ENCODE measurements at regions not wholly inside any gene's neighbourhood (a gene's known extent, or its start where the extent isn't known, plus 50 kb on each side); places are given as distances from the start of the nearest gene placed in this dataset.

- Mint-ChIP-seq H3K4me3 (no peak overlapping the region), H3K9me3 (no peaks in the 10 kb centered on the region), H3K4me1 (ENCODE audit: low read depth) (no peaks in the 10 kb centered on the region), H3K27me3 (ENCODE audit: low read depth) (peaks cover 53% of the 10 kb centered on the region), H3K36me3 (ENCODE audit: insufficient read depth) (no peaks in the 10 kb centered on the region)
- no peak for ATAC-seq
- DNase-seq = no peak
These were observed 235.4 kb downstream of the PTPRU start for GRCh38 chr1:29471487-29472313.

GRCh38 chr1:29470788-29471119, 234.4 kb downstream of the PTPRU start:
- Mint-ChIP-seq H3K27me3 (ENCODE audit: low read depth) (peaks cover 43% of the 10 kb centered on the region), H3K4me3 (no peak overlapping the region)
- DNase-seq = no peak

DNA sequence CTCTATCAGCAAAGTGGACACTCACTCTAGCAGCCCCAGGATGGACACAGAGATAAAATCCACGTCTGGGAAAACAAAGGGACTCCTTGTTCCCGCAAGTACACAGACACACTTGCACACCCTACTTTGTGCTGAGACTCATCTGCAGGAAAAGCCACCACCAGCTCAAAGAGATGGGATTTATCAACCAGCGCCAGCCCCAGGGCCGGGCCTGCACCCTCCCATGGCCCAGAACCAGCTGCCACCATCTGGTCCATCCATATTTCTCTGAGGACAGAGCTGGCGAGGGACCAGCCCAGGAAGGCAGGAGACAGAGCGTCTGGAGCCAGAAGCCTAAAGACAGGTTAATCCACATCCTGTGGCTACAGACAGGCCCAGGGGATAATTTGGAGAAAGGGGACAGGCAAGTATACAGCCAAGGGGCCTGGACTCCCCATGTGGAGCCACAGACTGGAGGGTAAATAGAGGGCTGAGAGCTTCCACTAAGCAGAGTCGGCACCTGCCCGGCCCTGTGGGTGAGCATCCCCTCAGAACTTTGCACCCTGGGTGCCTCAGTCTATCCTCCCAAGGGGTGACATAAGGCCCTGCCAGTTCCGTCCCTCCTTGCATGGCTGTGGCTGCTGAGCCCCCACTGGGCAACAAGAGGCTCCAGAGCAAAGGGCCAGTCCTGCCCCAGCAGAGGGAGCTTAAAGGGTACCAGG, 233.9 kb downstream of the PTPRU start:
- H3K36me3 Mint-ChIP-seq (ENCODE audit: insufficient read depth) = no peaks in the 10 kb centered on the region
- no peak for DNase-seq
- ATAC-seq = no peak
- no peaks in the 10 kb centered on the region for H3K4me1 Mint-ChIP-seq (ENCODE audit: low read depth)
- no peak overlapping the region for H3K4me3 Mint-ChIP-seq
- peaks cover 5% of the 10 kb centered on the region for H3K9me3 Mint-ChIP-seq
- H3K27me3 Mint-ChIP-seq (ENCODE audit: low read depth) = peaks cover 42% of the 10 kb centered on the region

More at GRCh38 chr1:29470788-29471119, 234.4 kb downstream of the PTPRU start:
- no peaks in the 10 kb centered on the region for H3K36me3 Mint-ChIP-seq (ENCODE audit: insufficient read depth)
- no peaks in the 10 kb centered on the region for H3K4me1 Mint-ChIP-seq (ENCODE audit: low read depth)
- no peak for ATAC-seq
- H3K9me3 Mint-ChIP-seq = no peaks in the 10 kb centered on the region

DNA sequence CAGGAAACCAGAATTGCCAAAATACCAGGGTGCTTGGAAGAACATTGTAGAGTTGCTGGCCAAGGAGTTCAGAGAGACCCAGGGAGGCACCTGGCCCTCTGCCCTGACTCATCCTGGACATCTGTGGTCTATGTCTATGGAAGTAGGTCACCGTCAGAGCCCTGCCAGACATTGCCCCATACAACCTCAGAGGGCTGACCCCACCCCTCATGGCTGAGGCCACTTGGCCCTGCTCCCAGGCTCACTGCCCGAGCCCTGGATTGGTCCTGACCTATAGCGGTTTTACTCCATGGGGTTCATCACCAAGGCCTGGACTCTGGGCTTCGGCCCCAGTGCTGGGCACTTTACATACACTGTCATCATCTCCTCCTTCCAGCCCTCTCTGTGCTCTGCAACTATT, 233.1 kb downstream of the PTPRU start:
- DNase-seq (no peak), ATAC-seq (no peak)
- no peaks in the 10 kb centered on the region for H3K4me1 Mint-ChIP-seq (ENCODE audit: low read depth)
- peaks cover 9% of the 10 kb centered on the region for H3K9me3 Mint-ChIP-seq
- no peaks in the 10 kb centered on the region for H3K36me3 Mint-ChIP-seq (ENCODE audit: insufficient read depth)
- no peak overlapping the region for H3K4me3 Mint-ChIP-seq
- peaks cover 37% of the 10 kb centered on the region for H3K27me3 Mint-ChIP-seq (ENCODE audit: low read depth)

- Mint-ChIP-seq H3K4me1 (ENCODE audit: low read depth) (no peaks in the 10 kb centered on the region), H3K27me3 (ENCODE audit: low read depth) (peaks cover 30% of the 10 kb centered on the region), H3K36me3 (ENCODE audit: insufficient read depth) (no peaks in the 10 kb centered on the region), H3K9me3 (peaks cover 15% of the 10 kb centered on the region), H3K4me3 (no peak overlapping the region)
- DNase-seq (no peak), ATAC-seq (no peak)
These were observed 231.9 kb downstream of the PTPRU start for GRCh38 chr1:29467989-29468900.

DNA sequence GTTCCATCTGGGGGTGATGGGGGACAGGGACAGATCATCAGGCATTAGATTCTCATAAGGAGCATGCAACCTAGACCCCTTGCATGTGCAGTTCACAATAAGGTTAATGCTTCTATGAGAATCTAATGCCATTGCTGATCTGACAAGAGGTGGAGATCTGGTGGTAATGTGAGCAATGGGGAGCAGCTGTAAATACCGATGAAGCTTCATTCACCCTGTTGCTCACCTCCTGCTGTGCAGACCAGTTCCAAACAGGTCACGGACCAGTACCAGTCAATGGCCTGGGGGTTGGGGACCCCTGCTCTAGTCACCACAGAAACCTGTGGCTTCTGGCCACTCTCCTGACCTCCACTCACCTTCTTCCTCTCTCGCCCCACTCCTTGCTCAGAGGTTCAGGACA, 229.9 kb downstream of the PTPRU start:
- ATAC-seq (no peak), DNase-seq (no peak)
- H3K9me3 Mint-ChIP-seq = peaks cover 15% of the 10 kb centered on the region
- H3K36me3 Mint-ChIP-seq (ENCODE audit: insufficient read depth) = no peaks in the 10 kb centered on the region
- H3K4me1 Mint-ChIP-seq (ENCODE audit: low read depth) = no peaks in the 10 kb centered on the region
- H3K4me3 Mint-ChIP-seq = no peak overlapping the region
- H3K27me3 Mint-ChIP-seq (ENCODE audit: low read depth) = peaks cover 24% of the 10 kb centered on the region

GRCh38 chr1:29465755-29466154, 229.4 kb downstream of the PTPRU start:
- Mint-ChIP-seq H3K36me3 (ENCODE audit: insufficient read depth) (no peaks in the 10 kb centered on the region), H3K9me3 (peaks cover 15% of the 10 kb centered on the region), H3K27me3 (ENCODE audit: low read depth) (peaks cover 19% of the 10 kb centered on the region), H3K4me3 (no peak overlapping the region), H3K4me1 (ENCODE audit: low read depth) (no peaks in the 10 kb centered on the region)
- no peak for DNase-seq
- no peak for ATAC-seq

DNA sequence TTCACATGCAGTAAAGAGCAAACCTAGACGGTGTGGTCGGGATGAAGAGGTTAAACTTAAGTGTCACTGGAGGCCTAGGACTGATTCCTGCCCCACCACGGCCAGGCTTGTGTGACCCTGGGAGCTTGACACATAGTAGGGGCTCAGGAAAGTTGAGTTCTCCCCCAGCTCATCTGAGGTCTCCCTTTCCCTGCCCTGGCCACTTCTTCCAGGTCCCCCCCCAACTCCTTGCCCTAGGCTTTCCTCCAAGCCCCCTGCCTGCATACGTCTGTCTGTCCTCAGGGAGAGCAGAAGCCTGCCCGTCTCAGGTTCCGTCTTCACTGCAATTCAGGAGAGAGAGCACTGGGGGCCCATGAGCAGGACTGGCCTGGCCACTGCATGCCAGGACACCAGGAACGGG, 225.8 kb downstream of the PTPRU start:
- Mint-ChIP-seq H3K9me3 (peaks cover 15% of the 10 kb centered on the region), H3K4me3 (no peak overlapping the region), H3K27me3 (ENCODE audit: low read depth) (no peaks in the 10 kb centered on the region), H3K4me1 (ENCODE audit: low read depth) (no peaks in the 10 kb centered on the region), H3K36me3 (ENCODE audit: insufficient read depth) (no peaks in the 10 kb centered on the region)
- DNase-seq (no peak), ATAC-seq (no peak)

- Mint-ChIP-seq H3K27me3 (ENCODE audit: low read depth) (no peaks in the 10 kb centered on the region), H3K9me3 (peaks cover 15% of the 10 kb centered on the region), H3K4me3 (no peak overlapping the region), H3K4me1 (ENCODE audit: low read depth) (no peaks in the 10 kb centered on the region), H3K36me3 (ENCODE audit: insufficient read depth) (no peaks in the 10 kb centered on the region)
- DNase-seq = no peak
- no peak for ATAC-seq
These were observed 224.9 kb downstream of the PTPRU start for GRCh38 chr1:29461115-29461739.

- DNase-seq (no peak), ATAC-seq (no peak)
- H3K36me3 Mint-ChIP-seq (ENCODE audit: insufficient read depth) = no peaks in the 10 kb centered on the region
- no peak overlapping the region for H3K4me3 Mint-ChIP-seq
- H3K9me3 Mint-ChIP-seq = peaks cover 15% of the 10 kb centered on the region
- H3K4me1 Mint-ChIP-seq (ENCODE audit: low read depth) = no peaks in the 10 kb centered on the region
- H3K27me3 Mint-ChIP-seq (ENCODE audit: low read depth) = peaks cover 1% of the 10 kb centered on the region
These were observed 224.4 kb downstream of the PTPRU start for GRCh38 chr1:29460694-29461093.

DNA sequence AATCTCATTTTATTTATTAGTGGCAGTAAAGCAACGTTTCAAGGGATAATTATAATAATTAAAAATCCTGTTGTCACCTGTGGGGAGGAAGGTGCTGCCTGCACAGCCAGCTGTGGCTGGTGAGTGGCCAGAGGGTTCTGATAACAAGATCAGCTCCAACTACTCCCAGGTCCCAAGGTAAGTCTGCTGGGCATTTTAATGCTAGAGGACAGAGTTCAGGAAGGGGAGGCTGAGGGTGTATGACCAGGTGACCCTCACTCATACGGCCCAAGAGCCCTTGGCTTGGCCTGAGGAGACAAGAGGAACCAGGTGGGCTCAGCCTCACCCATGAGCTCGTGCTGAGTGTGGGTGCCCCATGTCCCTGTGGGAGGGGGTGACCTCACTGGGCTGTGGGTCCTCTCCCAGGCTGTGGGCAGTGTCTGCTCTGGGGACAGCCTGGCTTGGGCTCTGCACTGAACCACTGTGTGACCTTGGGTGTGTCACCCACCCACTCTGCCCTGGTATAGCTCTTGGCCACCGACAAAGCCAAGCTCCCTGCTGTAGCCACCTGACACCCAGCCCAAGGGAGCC, 223.8 kb downstream of the PTPRU start:
- ATAC-seq (no peak), DNase-seq (no peak)
- H3K36me3 Mint-ChIP-seq (ENCODE audit: insufficient read depth) = no peaks in the 10 kb centered on the region
- H3K4me3 Mint-ChIP-seq = no peak overlapping the region
- H3K4me1 Mint-ChIP-seq (ENCODE audit: low read depth) = no peaks in the 10 kb centered on the region
- H3K9me3 Mint-ChIP-seq = peaks cover 9% of the 10 kb centered on the region
- H3K27me3 Mint-ChIP-seq (ENCODE audit: low read depth) = peaks cover 4% of the 10 kb centered on the region

DNA sequence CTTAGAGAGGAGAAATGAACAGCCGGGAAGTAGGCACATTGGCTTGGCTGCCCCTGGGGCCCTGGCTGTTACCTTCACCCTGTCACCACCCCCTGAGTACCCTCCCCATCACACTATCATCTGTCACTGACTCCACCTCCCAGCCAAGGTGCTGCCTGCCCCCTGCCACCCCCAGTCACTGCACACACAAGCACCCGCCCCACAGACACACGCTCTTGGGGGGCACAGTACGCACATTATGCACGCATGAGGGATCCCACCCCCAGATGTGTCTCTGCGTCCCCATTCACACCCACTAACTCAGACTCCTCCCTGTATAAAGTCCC, 223.3 kb downstream of the PTPRU start:
- H3K36me3 Mint-ChIP-seq (ENCODE audit: insufficient read depth) = no peaks in the 10 kb centered on the region

DNA sequence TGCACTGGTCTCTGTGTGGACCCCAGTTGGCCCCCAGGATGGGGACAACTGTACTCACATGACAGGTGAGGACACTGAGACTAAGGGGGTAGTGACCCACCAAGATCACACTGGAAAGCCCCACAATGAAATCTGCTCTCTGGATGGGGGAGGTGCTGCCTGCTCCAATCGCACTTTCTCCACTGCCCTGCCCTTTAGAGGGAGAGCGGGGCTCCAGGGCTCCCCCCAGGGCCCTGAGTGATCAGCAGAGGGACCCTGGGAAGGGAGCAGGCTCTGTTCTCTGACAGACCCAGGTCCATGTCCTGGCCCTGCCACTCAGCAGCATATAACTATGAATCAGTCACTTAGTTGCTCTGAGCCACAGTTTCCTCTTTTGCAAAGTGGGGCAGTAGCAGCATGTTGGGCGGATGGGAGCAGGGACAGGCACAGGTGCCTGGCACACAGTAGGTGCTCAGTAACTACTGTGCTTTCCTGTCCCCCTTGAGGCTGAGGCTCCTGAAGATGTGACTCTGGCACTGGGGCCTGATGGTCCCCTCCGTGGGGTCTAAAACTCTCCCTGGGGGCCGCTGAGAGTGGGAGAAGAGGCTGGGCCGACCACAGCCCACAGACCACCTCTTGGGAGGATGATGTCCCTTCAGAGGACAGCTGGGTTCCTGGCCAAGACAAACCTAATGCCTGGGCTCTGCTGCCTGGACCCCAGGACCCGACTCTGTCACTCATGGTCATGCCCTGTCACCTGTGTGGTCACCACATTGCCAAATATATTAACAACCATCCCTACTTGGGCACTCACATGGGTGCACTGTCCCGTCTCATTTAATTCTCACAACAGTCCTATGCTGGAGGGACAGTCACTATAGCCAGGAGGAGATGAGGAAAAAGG, 222.7 kb downstream of the PTPRU start:
- Mint-ChIP-seq H3K27me3 (ENCODE audit: low read depth) (peaks cover 9% of the 10 kb centered on the region), H3K4me1 (ENCODE audit: low read depth) (no peaks in the 10 kb centered on the region), H3K9me3 (peaks cover 1% of the 10 kb centered on the region), H3K36me3 (ENCODE audit: insufficient read depth) (no peaks in the 10 kb centered on the region), H3K4me3 (no peak overlapping the region)
- DNase-seq (no peak), ATAC-seq (no peak)

More for the DNA sequence above, 223.3 kb downstream of the PTPRU start:
- no peak for ATAC-seq
- H3K4me3 Mint-ChIP-seq = no peak overlapping the region
- H3K9me3 Mint-ChIP-seq = peaks cover 7% of the 10 kb centered on the region
- no peaks in the 10 kb centered on the region for H3K4me1 Mint-ChIP-seq (ENCODE audit: low read depth)
- no peak for DNase-seq
- H3K27me3 Mint-ChIP-seq (ENCODE audit: low read depth) = peaks cover 4% of the 10 kb centered on the region

Measured in activated T-cell treated with anti-CD3 and anti-CD28 coated beads, Interleukin-2, amount 50 U/mL, for 4 hours (primary cell).